IMR-90 (cell line): ENCODE measurements at regions not wholly inside any gene's neighbourhood (a gene's known extent, or its start where the extent isn't known, plus 50 kb on each side); places are given as distances from the start of the nearest gene placed in this dataset.

Experiments
- ATAC-seq: fragments of 200-7000 bp; cut with Tn5 transposase; 2 replicates; pipeline ENCODE4 v1.9.1; 2020; ENCODE audit warnings: low read depth, mild to moderate bottlenecking, moderate library complexity
- BruUV-seq: library from RNA; stranded (reverse); fragments of 400-500 nt; replicated peaks from 2 replicates; lab custom pipeline; 2021; lab: Mats Ljungman, UMichigan
- CTCF ChIA-PET: fragments of 300-600 bp; formaldehyde crosslinking; extraction: SDS; loops from one replicate; lab custom pipeline; 2021; ENCODE audit warnings: antibody characterized with exemption; lab: Yijun Ruan, JAX
- POLR2A ChIA-PET: fragments of 300-600 bp; sonication (Branson Sonifier 250); formaldehyde crosslinking; loops from one replicate; lab custom pipeline; 2022; ENCODE audit warnings: antibody characterized with exemption; ENCODE audit not compliant: unreplicated experiment; lab: Charles Lee
- DNase-seq: peaks from one replicate; pipeline ENCODE4 v3.0.0; 2013
- H2AFZ ChIP-seq: replicated peaks from 2 replicates; pipeline ENCODE3; 2013; ENCODE audit warnings: low read length, mild to moderate bottlenecking; ENCODE audit not compliant: poor library complexity
- H2AK5ac ChIP-seq: 2 replicates; pipeline ENCODE4 v1.6.1; 2013; ENCODE audit warnings: low read depth, low read length, inconsistent platforms
- H2AK9ac ChIP-seq: replicated peaks from 2 replicates; pipeline ENCODE3; 2013; ENCODE audit warnings: mild to moderate bottlenecking, low read depth, low read length, moderate library complexity; ENCODE audit not compliant: poor library complexity
- H2BK120ac ChIP-seq: 2 replicates; pipeline ENCODE4 v1.6.1; 2013; ENCODE audit warnings: low read depth, low read length, inconsistent platforms
- H2BK15ac ChIP-seq: 3 replicates; pipeline ENCODE4 v1.6.1; 2013; ENCODE audit warnings: low read depth, low read length, inconsistent platforms
- H2BK20ac ChIP-seq: 2 replicates; pipeline ENCODE4 v1.6.1; 2013; ENCODE audit warnings: low read depth, mild to moderate bottlenecking, inconsistent platforms, low read length, moderate library complexity
- H2BK5ac ChIP-seq: 2 replicates; pipeline ENCODE4 v1.6.1; 2013; ENCODE audit warnings: mild to moderate bottlenecking, low read depth, low read length, inconsistent platforms; ENCODE audit not compliant: poor library complexity, severe bottlenecking
- H3K14ac ChIP-seq: replicated peaks from 2 replicates; pipeline ENCODE4 v1.6.1; 2013; ENCODE audit warnings: low read depth, low read length, inconsistent platforms
- H3K18ac ChIP-seq: 2 replicates; pipeline ENCODE4 v1.6.1; 2013; ENCODE audit warnings: low read depth, low read length, control low read depth
- H3K23ac ChIP-seq: 2 replicates; pipeline ENCODE4 v1.6.1; 2013; ENCODE audit warnings: low read depth, low read length, inconsistent platforms
- H3K27ac ChIP-seq: 2 replicates; pipeline ENCODE4 v1.5.1; 2013; ENCODE audit warnings: mild to moderate bottlenecking, control low read depth, low read length; ENCODE audit not compliant: insufficient read depth
- H3K27me3 ChIP-seq: 2 replicates; pipeline ENCODE4 v1.6.1; 2013; ENCODE audit warnings: low read length; ENCODE audit not compliant: control insufficient read depth, insufficient read depth
- H3K36me3 ChIP-seq: 2 replicates; pipeline ENCODE4 v1.6.1; 2013; ENCODE audit warnings: low read length, mixed read lengths; ENCODE audit not compliant: control insufficient read depth, insufficient read depth
- H3K4ac ChIP-seq: 2 replicates; pipeline ENCODE4 v1.6.1; 2013; ENCODE audit warnings: low read depth, low read length, inconsistent platforms
- H3K4me1 ChIP-seq: 2 replicates; pipeline ENCODE4 v1.6.1; 2013; ENCODE audit warnings: low read length, mixed read lengths; ENCODE audit not compliant: control insufficient read depth, insufficient read depth
- H3K4me2 ChIP-seq: 2 replicates; pipeline ENCODE4 v1.6.1; 2013; ENCODE audit warnings: low read depth, mild to moderate bottlenecking, control low read depth, low read length, moderate library complexity
- H3K4me3 ChIP-seq: 2 replicates; pipeline ENCODE4 v1.5.1; 2013; ENCODE audit warnings: low read depth, mild to moderate bottlenecking, control low read depth, low read length, moderate library complexity; ENCODE audit not compliant: insufficient read depth
- H3K56ac ChIP-seq: 2 replicates; pipeline ENCODE4 v1.6.1; 2013; ENCODE audit warnings: low read length, inconsistent platforms; ENCODE audit not compliant: insufficient read depth; ENCODE audit errors: extremely low read depth
- H3K79me1 ChIP-seq, 2 experiments: 2 replicates each; pipeline ENCODE4 v1.6.1; 2013; ENCODE audit warnings: low read length in 2 of 2, inconsistent platforms in 1 of 2, low read depth in 1 of 2
- H3K9ac ChIP-seq: 2 replicates; pipeline ENCODE4 v1.6.1; 2013; ENCODE audit warnings: low read depth, low read length, control low read depth
- H3K9me1 ChIP-seq: 2 replicates; pipeline ENCODE4 v1.6.1; 2013; ENCODE audit warnings: low read length, inconsistent platforms; ENCODE audit not compliant: insufficient read depth
- H3K9me3 ChIP-seq: 2 replicates; pipeline ENCODE4 v1.6.1; 2013; ENCODE audit warnings: low read length; ENCODE audit not compliant: control insufficient read depth, insufficient read depth
- H4K20me1 ChIP-seq: 2 replicates; pipeline ENCODE4 v1.6.1; 2013; ENCODE audit warnings: low read length, inconsistent platforms; ENCODE audit not compliant: insufficient read depth
- H4K5ac ChIP-seq: 2 replicates; pipeline ENCODE4 v1.6.1; 2013; ENCODE audit warnings: mild to moderate bottlenecking, low read depth, low read length, control low read depth
- H4K8ac ChIP-seq, 2 experiments: 2 replicates each; pipeline ENCODE4 v1.6.1; 2013; ENCODE audit warnings: low read depth in 2 of 2, low read length in 2 of 2, control low read depth in 1 of 2, inconsistent platforms in 1 of 2
- H4K91ac ChIP-seq: 2 replicates; pipeline ENCODE4 v1.6.1; 2013; ENCODE audit warnings: low read depth, low read length, inconsistent platforms; ENCODE audit not compliant: insufficient read depth
- BHLHE40 ChIP-seq: fragments of 150-350 bp; IDR thresholded peaks from 2 replicates; pipeline ENCODE4 v1.6.1; 2016; ENCODE audit warnings: mild to moderate bottlenecking, low read depth, low read length
- CEBPB ChIP-seq: IDR thresholded peaks from 2 replicates; pipeline ENCODE4 v1.6.1; 2012; ENCODE audit warnings: low read depth, low read length, improper control_type of control experiment
- CHD1 ChIP-seq: IDR thresholded peaks from 2 replicates; pipeline ENCODE4 v1.6.1; 2012; ENCODE audit warnings: low read depth, low read length, improper control_type of control experiment
- ELK1 ChIP-seq: fragments of 150-350 bp; IDR thresholded peaks from 2 replicates; pipeline ENCODE4 v1.6.1; 2016; ENCODE audit warnings: low read depth, mild to moderate bottlenecking, low read length, moderate library complexity, borderline replicate concordance
- FOS ChIP-seq: fragments of 150-350 bp; IDR thresholded peaks from 2 replicates; pipeline ENCODE4 v1.6.1; 2016; ENCODE audit warnings: low read depth, low read length
- MAFK ChIP-seq: IDR thresholded peaks from 2 replicates; pipeline ENCODE4 v1.6.1; 2012; ENCODE audit warnings: low read depth, low read length, improper control_type of control experiment
- MAZ ChIP-seq: IDR thresholded peaks from 2 replicates; pipeline ENCODE4 v1.6.1; 2012; ENCODE audit warnings: low read depth, mild to moderate bottlenecking, low read length, improper control_type of control experiment, moderate library complexity, borderline replicate concordance
- MXI1 ChIP-seq: IDR thresholded peaks from 2 replicates; pipeline ENCODE4 v1.6.1; 2012; ENCODE audit warnings: low read depth, mild to moderate bottlenecking, low read length, moderate library complexity, borderline replicate concordance
- NFE2L2 ChIP-seq: fragments of 150-350 bp; IDR thresholded peaks from 2 replicates; pipeline ENCODE4 v1.6.1; 2016; ENCODE audit warnings: low read depth, mild to moderate bottlenecking, low read length
- POLR2A ChIP-seq: IDR thresholded peaks from 2 replicates; pipeline ENCODE4 v1.6.1; 2012; ENCODE audit warnings: mild to moderate bottlenecking, low read depth, low read length
- RAD21 ChIP-seq: IDR thresholded peaks from 2 replicates; pipeline ENCODE4 v1.6.1; 2012; ENCODE audit warnings: low read length, improper control_type of control experiment
- RCOR1 ChIP-seq: IDR thresholded peaks from 2 replicates; pipeline ENCODE4 v1.6.1; 2012; ENCODE audit warnings: mild to moderate bottlenecking, low read length, improper control_type of control experiment; ENCODE audit not compliant: insufficient replicate concordance
- RFX5 ChIP-seq: IDR thresholded peaks from 2 replicates; pipeline ENCODE4 v1.8.0; 2012; ENCODE audit warnings: low read depth, mild to moderate bottlenecking, low read length, moderate library complexity
- SMC3 ChIP-seq: fragments of 150-350 bp; IDR thresholded peaks from 2 replicates; pipeline ENCODE4 v1.6.1; 2016; ENCODE audit warnings: low read depth, mild to moderate bottlenecking, antibody characterized with exemption, low read length, moderate library complexity
- WGBS, 2 experiments: methylation state at CpG; one replicate each; pipeline versions ENCODE4 v1.1.5 to v1.1.7; 2013; ENCODE audit warnings: missing lambda C conversion rate in 2 of 2; ENCODE audit not compliant: insufficient read length in 1 of 2; ENCODE audit errors: extremely low coverage in 2 of 2; 5-methylcytosine and 5-hydroxymethylcytosine counted together
- dilution Hi-C: fragments of 300-500 bp; cut with HindIII; formaldehyde crosslinking; loops from one replicate; pipeline ENCODE4 v1.14.3; 2018; ENCODE audit warnings: low sequenced_read_pairs; ENCODE audit not compliant: unreplicated experiment
- in situ Hi-C: fragments of 300-500 bp; cut with MboI; formaldehyde crosslinking; loops from 3 replicates; pipeline ENCODE4 v1.14.3; 2019; ENCODE audit warnings: low sequenced_read_pairs, inconsistent platforms, mixed read lengths
- intact Hi-C: fragments of 100-400 bp; cut with micrococcal nuclease; formaldehyde crosslinking; loops from 2 replicates; pipeline ENCODE4 v1.10.0; 2022

- CTCF ChIA-PET, result no interaction called here
- no peak for DNase-seq
- no peak overlapping the region for H3K4ac ChIP-seq
- no TSS peak for BruUV-seq
- no peak overlapping the region for H2BK15ac ChIP-seq
- no peak overlapping the region for H3K14ac ChIP-seq
- H3K4me1 ChIP-seq, result no peaks in the 10 kb centered on the region
- H4K91ac ChIP-seq, result no peak overlapping the region
- H2BK5ac ChIP-seq, result no peak overlapping the region
- H4K5ac ChIP-seq, result no peak overlapping the region
- dilution Hi-C loops, result no loop called here
- H3K27ac ChIP-seq, result no peak overlapping the region
- H2AK9ac ChIP-seq, result no peak overlapping the region
- H3K4me2 ChIP-seq, result no peak overlapping the region
- no peaks in the 10 kb centered on the region for H3K36me3 ChIP-seq
- in situ Hi-C loops, result no loop called here
- no peaks in the 10 kb centered on the region for H4K20me1 ChIP-seq
- H3K9me3 ChIP-seq, result no peaks in the 10 kb centered on the region
- ATAC-seq, result no peak
- no peak overlapping the region for H2BK20ac ChIP-seq
- H3K79me1 ChIP-seq, result no peaks in the 10 kb centered on the region
- H3K56ac ChIP-seq, result no peak overlapping the region
- intact Hi-C loops, result no loop called here
- H3K9ac ChIP-seq, result no peak overlapping the region
- H3K4me3 ChIP-seq, result no peak overlapping the region
- TF ChIP-seq NFE2L2 (no peak), BHLHE40 (no peak), RAD21 (no peak), FOS (no peak), MXI1 (no peak), MAZ (no peak), POLR2A (no peak), ELK1 (no peak), CHD1 (no peak), CEBPB (no peak), RFX5 (no peak), RCOR1 (no peak), MAFK (no peak), SMC3 (no peak)
- POLR2A ChIA-PET, result no interaction called here
- no CpG with 5 or more reads among the region's 3 CpGs for WGBS, 2 experiments
- no peak overlapping the region for H3K23ac ChIP-seq
- H2AK5ac ChIP-seq, result no peak overlapping the region
- no peaks in the 10 kb centered on the region for H3K9me1 ChIP-seq
- H3K27me3 ChIP-seq, result no peaks in the 10 kb centered on the region
- no peak overlapping the region for H2AFZ ChIP-seq
- no peak overlapping the region for H4K8ac ChIP-seq
- H2BK120ac ChIP-seq, result no peak overlapping the region
- no peak overlapping the region for H3K18ac ChIP-seq
Measured at GRCh38 chrX:43373032-43373431, 283.1 kb upstream of the MAOA start.
